Heart left ventricle (tissue), 16 donors: ENCODE measurements at regions not wholly inside any gene's neighbourhood (a gene's known extent, or its start where the extent isn't known, plus 50 kb on each side); places are given as distances from the start of the nearest gene placed in this dataset.

Experiments used
- ATAC-seq, 4 donors: fragments of 200-7000 bp; cut with Tn5 transposase; one replicate each; pipeline ENCODE4 v1.9.1; 2020 to 2022; ENCODE audit warnings: moderate library complexity in 4 of 4, mild to moderate bottlenecking in 3 of 4, moderate number of reproducible peaks in 1 of 4
- DNase-seq, 5 donors: peaks; one replicate each; pipeline ENCODE4 v3.0.0-alpha.2; 2020
- H3K27ac ChIP-seq, 12 donors: fragments of 200-600 bp; sonication (generic) in 4 of 12; one replicate each; pipeline versions ENCODE4 v1.5.0 to v1.8.0; 2016 to 2022; ENCODE audit warnings: mild to moderate bottlenecking in 2 of 12
- H3K27me3 ChIP-seq, 9 donors: fragments of 200-600 bp; sonication (generic) in 2 of 9; one replicate each; pipeline versions ENCODE4 v1.5.1 to v1.8.0; 2016 to 2022; ENCODE audit warnings: mild to moderate bottlenecking in 3 of 9
- H3K36me3 ChIP-seq, 9 donors: fragments of 200-600 bp; sonication (generic) in 2 of 9; one replicate each; pipeline versions ENCODE4 v1.5.0 to v1.8.0; 2018 to 2022; ENCODE audit warnings: mild to moderate bottlenecking in 2 of 9
- H3K4me1 ChIP-seq, 12 donors: fragments of 200-600 bp; sonication (generic) in 4 of 12; one replicate each; pipeline versions ENCODE4 v1.5.0 to v1.8.0; 2016 to 2022; ENCODE audit warnings: mild to moderate bottlenecking in 3 of 12
- H3K4me3 ChIP-seq, 12 donors: fragments of 200-600 bp; sonication (generic) in 4 of 12; one replicate each; pipeline versions ENCODE4 v1.5.0 to v1.8.0; 2017 to 2022; ENCODE audit warnings: mild to moderate bottlenecking in 9 of 12, moderate library complexity in 4 of 12
- H3K9me3 ChIP-seq, 12 donors: fragments of 200-600 bp; sonication (generic) in 4 of 12; one replicate each; pipeline versions ENCODE4 v1.5.0 to v1.8.0; 2016 to 2022; ENCODE audit warnings: mild to moderate bottlenecking in 1 of 12
- CTCF ChIP-seq, 12 donors: fragments of 200-600 bp; sonication (generic) in 4 of 12; IDR thresholded peaks; one replicate each; pipeline versions ENCODE4 v1.5.0 to v1.8.0; 2018 to 2022; ENCODE audit warnings: antibody characterized with exemption in 12 of 12, mild to moderate bottlenecking in 5 of 12
- POLR2A ChIP-seq, 2 donors: fragments of 450-650 bp; IDR thresholded peaks; one replicate each; pipeline ENCODE4 v1.6.1; 2017; ENCODE audit warnings: antibody characterized with exemption in 2 of 2, mild to moderate bottlenecking in 2 of 2, moderate library complexity in 2 of 2
- WGBS, 4 donors: extraction: QIAGEN DNeasy Blood & Tissue Kit in 2 of 4; methylation state at CpG; one replicate each; pipeline versions ENCODE4 v1.1.5 to v1.1.7; 2013 to 2018; 5-methylcytosine and 5-hydroxymethylcytosine counted together
- intact Hi-C, 10 donors: fragments of 100-400 bp; cut with DNase I; formaldehyde crosslinking; loops; one replicate each; pipeline versions ENCODE4 v1.11.1 to v1.14.2; 2022
- donor health status: ischemic (EF 13 %, LVEDD 7.1; RV severe dilation, severe dysfunction).
- donor health status: healthy with polysubstance abuse.
- donor health status: DM: no; HTN: yes; CAD: no.
- donor health status: DM: no; HTN: no; CAD: no.
- donor health status: ischemic (EF 25% LVEDD 6.9; RV normal size, moderate dysfunction).
- donor health status: ischemic (EF 25% LVEDD 5.7; RV mildly dilated, moderate dysfunction).
- donor health status: healthy.
- donor health status: DM: yes; HTN: yes; CAD: no.
- donor health status: ischemic (EF 35%, LVEDD 5.7; RV mildly dilated, moderate dysfunction).
- donor health status: nonischemic (EF 11% LVEDD 7.7; RV severe dilation, severe dysfunction).
- donor health status: DM: yes; HTN: yes; CAD: no.
- donor health status: PGD.
- donor health status: ischemic (EF 29% LVEDD 5.4; RV normal size, mild dysfunction).
- donor health status: nonischemic (EF 23%, LVEDD 6.1; RV moderate dilation, normal function).

GRCh38 chr3:110485389-110485788 lies 586.2 kb upstream of the NECTIN3 start:
- H3K4me3 ChIP-seq, result no peak overlapping the region
- DNase-seq, result no peak
- H3K36me3 ChIP-seq, result no peaks in the 10 kb centered on the region
- H3K27ac ChIP-seq, result no peak overlapping the region
- no peaks in the 10 kb centered on the region for H3K27me3 ChIP-seq
- H3K9me3 ChIP-seq, result peaks cover 0 to 66% (median 29%) of the 10 kb centered on the region in 12 donors
- intact Hi-C loops, result no loop called here
- no peak for ATAC-seq
- 89 to 95% (median 91%) methylated on average over 2 of the region's 2 CpGs for WGBS, 4 donors
- TF ChIP-seq CTCF (IDR thresholded peaks at IDR 0.05), result no peak
- no peak for TF ChIP-seq POLR2A (IDR thresholded peaks at IDR 0.05)
- no peaks in the 10 kb centered on the region for H3K4me1 ChIP-seq

- TF ChIP-seq POLR2A (IDR thresholded peaks at IDR 0.05), result no peak
- no peak for TF ChIP-seq CTCF (IDR thresholded peaks at IDR 0.05)
- no peaks in the 10 kb centered on the region for H3K27me3 ChIP-seq
- peaks cover 0 to 58% (median 29%) of the 10 kb centered on the region in 12 donors for H3K9me3 ChIP-seq
- H3K36me3 ChIP-seq, result no peaks in the 10 kb centered on the region
- WGBS, 4 donors, result 66 to 84% (median 79%) methylated on average over 1 of the region's 1 CpG
- intact Hi-C loops, result no loop called here
- H3K4me1 ChIP-seq, result no peaks in the 10 kb centered on the region
- ATAC-seq (no peak), DNase-seq (no peak)
- H3K4me3 ChIP-seq, result no peak overlapping the region
- H3K27ac ChIP-seq, result no peak overlapping the region
Observed at GRCh38 chr3:110487840-110488239, 583.8 kb upstream of the NECTIN3 start.

GRCh38 chr3:110491413-110491812 lies 580.2 kb upstream of the NECTIN3 start:
- DNase-seq (no peak), ATAC-seq (no peak)
- intact Hi-C loops, result no loop called here
- Histone ChIP-seq H3K9me3 (peaks cover 0 to 28% (median 16%) of the 10 kb centered on the region in 12 donors), H3K4me1 (no peaks in the 10 kb centered on the region), H3K27ac (no peak overlapping the region), H3K36me3 (no peaks in the 10 kb centered on the region), H3K27me3 (no peaks in the 10 kb centered on the region), H3K4me3 (no peak overlapping the region)
- WGBS, 4 donors, result 79 to 87% (median 81%) methylated on average over 4 of the region's 4 CpGs
- TF ChIP-seq POLR2A (IDR thresholded peaks at IDR 0.05) (no peak), CTCF (IDR thresholded peaks at IDR 0.05) (no peak)

GRCh38 chr3:110492876-110493275 lies 578.7 kb upstream of the NECTIN3 start:
- intact Hi-C loops, result no loop called here
- no peak overlapping the region for H3K27ac ChIP-seq
- no peaks in the 10 kb centered on the region for H3K36me3 ChIP-seq
- ATAC-seq (no peak), DNase-seq (no peak)
- H3K4me1 ChIP-seq, result no peaks in the 10 kb centered on the region
- no peaks in the 10 kb centered on the region for H3K27me3 ChIP-seq
- no peak overlapping the region for H3K4me3 ChIP-seq
- TF ChIP-seq POLR2A (IDR thresholded peaks at IDR 0.05), result no peak
- no peak for TF ChIP-seq CTCF (IDR thresholded peaks at IDR 0.05)
- H3K9me3 ChIP-seq, result peaks cover 0 to 15% (median 6%) of the 10 kb centered on the region in 12 donors
- 66 to 76% (median 69%) methylated on average over 2 of the region's 2 CpGs for WGBS, 4 donors
